ENCODE measurements at regions not wholly inside any gene's neighbourhood (a gene's known extent, or its start where the extent isn't known, plus 50 kb on each side); places are given as distances from the start of the nearest gene placed in this dataset.

DNA sequence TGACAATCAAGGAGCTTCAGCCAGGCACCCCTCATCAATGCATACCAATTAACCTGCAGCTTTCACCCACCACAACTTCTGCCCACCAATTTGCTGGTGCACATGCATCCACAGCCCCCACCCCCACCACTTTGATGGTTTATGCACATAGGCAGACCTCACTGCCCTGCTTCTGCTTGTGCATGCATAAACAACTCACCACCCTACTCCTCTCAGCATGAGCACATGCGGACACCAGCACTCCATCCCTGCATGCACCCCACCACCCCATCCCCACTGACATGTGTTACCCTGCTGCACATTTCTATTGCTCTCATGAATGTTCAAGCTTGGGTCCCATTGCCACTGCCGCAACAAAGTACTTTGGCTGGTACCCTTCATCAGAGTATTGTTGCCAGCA is 94.5 kb upstream of the GALNTL6 start:
- RAD21 ChIA-PET (ENCODE audit: low non-redundant PET in 1 of 2, low total read pairs in 2 of 2, uncharacterized antibody in 2 of 2, unreplicated experiment in 2 of 2), result no interaction called here
- no peaks in the 10 kb centered on the region for H3K9me2 ChIP-seq (ENCODE audit: insufficient read depth)
- H3K36me3 ChIP-seq (ENCODE audit: control insufficient read depth in 1 of 2, insufficient read depth in 2 of 2, low read length in 2 of 2), result no peaks in the 10 kb centered on the region
- no peak overlapping the region for H3K27ac ChIP-seq (ENCODE audit: low read depth, low read length)
- CTCF ChIA-PET, result no interaction called here
- H3K9ac ChIP-seq (ENCODE audit: low read length), result no peak overlapping the region
- H3K4me2 ChIP-seq (ENCODE audit: low read length), result no peak overlapping the region
- no peaks in the 10 kb centered on the region for H3K4me1 ChIP-seq (ENCODE audit: control insufficient read depth in 1 of 2, insufficient read depth in 2 of 2, low read length in 2 of 2)
- intact Hi-C loops (cut with micrococcal nuclease), result no loop called here
- DNase-seq (ENCODE audit: low read depth, low spot score), result no peak
- ATAC-seq, result no peak
- no peak overlapping the region for H3K4me3 ChIP-seq (replicated peaks in 1 of 2; ENCODE audit: low read depth in 1 of 2, low read length in 2 of 2)
- H4K20me1 ChIP-seq (ENCODE audit: insufficient read depth), result no peaks in the 10 kb centered on the region
- no peaks in the 10 kb centered on the region for H3K9me3 ChIP-seq (ENCODE audit: control insufficient read depth in 1 of 2, insufficient read depth in 1 of 2, low read depth in 1 of 2, low read length in 2 of 2)
- no TSS peak for BruUV-seq (replicated peaks)
- H3K27me3 ChIP-seq (ENCODE audit: insufficient read depth, low read length), result no peaks in the 10 kb centered on the region
- POLR2A ChIA-PET, result no interaction called here
- no peaks in the 10 kb centered on the region for H3K79me2 ChIP-seq (ENCODE audit: insufficient read depth, low read length)
- TF ChIP-seq ELF1 (IDR thresholded peaks at IDR 0.05; ENCODE audit: borderline replicate concordance, low read depth), result no peak
- TF ChIP-seq YY1 (IDR thresholded peaks at IDR 0.05; ENCODE audit: extremely low read depth, insufficient replicate concordance, low read depth, low read length), result no peak
- TF ChIP-seq POLR2AphosphoS5 (IDR thresholded peaks at IDR 0.05; ENCODE audit: low read depth, low read length), result no peak
- no peak for TF ChIP-seq FOSL1 (IDR thresholded peaks at IDR 0.05; ENCODE audit: low read depth)
- TF ChIP-seq SP1 (IDR thresholded peaks at IDR 0.05; ENCODE audit: low read depth), result no peak
- TF ChIP-seq, protein P1, sequence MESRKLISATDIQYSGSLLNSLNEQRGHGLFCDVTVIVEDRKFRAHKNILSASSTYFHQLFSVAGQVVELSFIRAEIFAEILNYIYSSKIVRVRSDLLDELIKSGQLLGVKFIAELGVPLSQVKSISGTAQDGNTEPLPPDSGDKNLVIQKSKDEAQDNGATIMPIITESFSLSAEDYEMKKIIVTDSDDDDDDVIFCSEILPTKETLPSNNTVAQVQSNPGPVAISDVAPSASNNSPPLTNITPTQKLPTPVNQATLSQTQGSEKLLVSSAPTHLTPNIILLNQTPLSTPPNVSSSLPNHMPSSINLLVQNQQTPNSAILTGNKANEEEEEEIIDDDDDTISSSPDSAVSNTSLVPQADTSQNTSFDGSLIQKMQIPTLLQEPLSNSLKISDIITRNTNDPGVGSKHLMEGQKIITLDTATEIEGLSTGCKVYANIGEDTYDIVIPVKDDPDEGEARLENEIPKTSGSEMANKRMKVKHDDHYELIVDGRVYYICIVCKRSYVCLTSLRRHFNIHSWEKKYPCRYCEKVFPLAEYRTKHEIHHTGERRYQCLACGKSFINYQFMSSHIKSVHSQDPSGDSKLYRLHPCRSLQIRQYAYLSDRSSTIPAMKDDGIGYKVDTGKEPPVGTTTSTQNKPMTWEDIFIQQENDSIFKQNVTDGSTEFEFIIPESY (IDR thresholded peaks at IDR 0.05; ENCODE audit: extremely low read depth, insufficient replicate concordance, low read length), result no peak
- no peak for TF ChIP-seq EZH2 (IDR thresholded peaks at IDR 0.05)
- H2AFZ ChIP-seq (ENCODE audit: low read depth, low read length, poor library complexity, severe bottlenecking), result no peak overlapping the region

DNA sequence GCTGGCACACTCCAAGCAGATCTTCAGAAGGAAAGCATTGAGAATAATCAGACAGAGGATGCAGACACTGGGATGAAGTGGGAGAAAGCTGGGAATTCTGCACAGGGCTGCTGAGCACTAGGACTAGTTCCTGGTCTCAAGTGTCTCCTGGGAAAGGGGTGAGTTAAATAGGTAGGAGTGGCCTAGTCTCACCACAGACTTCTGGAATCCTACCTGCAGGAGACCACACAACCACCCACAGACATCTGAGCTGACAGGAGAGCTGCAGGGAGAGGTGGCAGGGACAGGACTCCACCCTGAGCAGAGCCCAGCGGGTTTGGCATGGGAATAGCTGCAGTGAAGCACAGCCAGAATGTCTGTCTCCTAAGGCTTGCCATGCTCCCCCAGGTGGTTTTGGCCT is 95.1 kb upstream of the GALNTL6 start:
- ChIA-PET CTCF (no interaction called here), POLR2A (no interaction called here), RAD21 (ENCODE audit: low non-redundant PET in 1 of 2, low total read pairs in 2 of 2, uncharacterized antibody in 2 of 2, unreplicated experiment in 2 of 2) (no interaction called here)
- no TSS peak for BruUV-seq (replicated peaks)
- H3K36me3 ChIP-seq (ENCODE audit: control insufficient read depth in 1 of 2, insufficient read depth in 2 of 2, low read length in 2 of 2), result no peaks in the 10 kb centered on the region
- H3K79me2 ChIP-seq (ENCODE audit: insufficient read depth, low read length), result no peaks in the 10 kb centered on the region
- no peaks in the 10 kb centered on the region for H3K9me2 ChIP-seq (ENCODE audit: insufficient read depth)
- H3K9ac ChIP-seq (ENCODE audit: low read length), result no peak overlapping the region
- no peak overlapping the region for H3K27ac ChIP-seq (ENCODE audit: low read depth, low read length)
- ATAC-seq (peak; percentile 34; the same call in 1 of the 2 replicates), DNase-seq (ENCODE audit: low read depth, low spot score) (no peak)
- no peaks in the 10 kb centered on the region for H3K27me3 ChIP-seq (ENCODE audit: insufficient read depth, low read length)
- no peak overlapping the region for H3K4me3 ChIP-seq (replicated peaks in 1 of 2; ENCODE audit: low read depth in 1 of 2, low read length in 2 of 2)
- intact Hi-C loops (cut with micrococcal nuclease), result no loop called here
- H2AFZ ChIP-seq (ENCODE audit: low read depth, low read length, poor library complexity, severe bottlenecking), result no peak overlapping the region
- no peak overlapping the region for H3K4me2 ChIP-seq (ENCODE audit: low read length)
- H4K20me1 ChIP-seq (ENCODE audit: insufficient read depth), result no peaks in the 10 kb centered on the region
- no peaks in the 10 kb centered on the region for H3K9me3 ChIP-seq (ENCODE audit: control insufficient read depth in 1 of 2, insufficient read depth in 1 of 2, low read depth in 1 of 2, low read length in 2 of 2)
- H3K4me1 ChIP-seq (ENCODE audit: control insufficient read depth in 1 of 2, insufficient read depth in 2 of 2, low read length in 2 of 2), result no peaks in the 10 kb centered on the region
- TF ChIP-seq RAD21 (IDR thresholded peaks at IDR 0.05; ENCODE audit: low read depth) (no peak), POLR2A (IDR thresholded peaks at IDR 0.05; ENCODE audit: borderline replicate concordance, extremely low read depth, insufficient read depth, insufficient read length) (no peak), SRF (IDR thresholded peaks at IDR 0.05; ENCODE audit: low read depth) (no peak), FOSL1 (IDR thresholded peaks at IDR 0.05; ENCODE audit: low read depth) (no peak), REST (IDR thresholded peaks at IDR 0.05; ENCODE audit: low read depth) (no peak), ELF1 (IDR thresholded peaks at IDR 0.05; ENCODE audit: borderline replicate concordance, low read depth) (no peak), POLR2AphosphoS5 (IDR thresholded peaks at IDR 0.05; ENCODE audit: low read depth, low read length) (no peak), EZH2phosphoT487 (IDR thresholded peaks at IDR 0.05; ENCODE audit: borderline replicate concordance) (no peak), YY1 (IDR thresholded peaks at IDR 0.05; ENCODE audit: extremely low read depth, insufficient replicate concordance, low read depth, low read length) (no peak), ATF3 (IDR thresholded peaks at IDR 0.05) (no peak), TCF7L2 (IDR thresholded peaks at IDR 0.05; ENCODE audit: borderline replicate concordance, extremely low read depth, insufficient read depth, insufficient read length) (no peak)
- TF ChIP-seq, protein P2, sequence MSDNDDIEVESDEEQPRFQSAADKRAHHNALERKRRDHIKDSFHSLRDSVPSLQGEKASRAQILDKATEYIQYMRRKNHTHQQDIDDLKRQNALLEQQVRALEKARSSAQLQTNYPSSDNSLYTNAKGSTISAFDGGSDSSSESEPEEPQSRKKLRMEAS (IDR thresholded peaks at IDR 0.05), result no peak
